ENCODE measurements at regions not wholly inside any gene's neighbourhood (a gene's known extent, or its start where the extent isn't known, plus 50 kb on each side); places are given as distances from the start of the nearest gene placed in this dataset.

GRCh38 chr12:75759196-75759595 lies 247.8 kb upstream of the KRR1 start:
- FAIRE-seq (no peak), DNase-seq (no peak)
- Histone ChIP-seq H3K9me3 (ENCODE audit: control insufficient read depth in 2 of 3, insufficient read depth in 1 of 3, low read length in 3 of 3) (no peaks in the 10 kb centered on the region), H3K36me3 (ENCODE audit: control insufficient read depth in 2 of 3, insufficient read depth in 3 of 3, low read length in 3 of 3) (no peaks in the 10 kb centered on the region), H3K4me1 (ENCODE audit: control insufficient read depth in 2 of 3, insufficient read depth in 2 of 3, low read depth in 1 of 3, low read length in 3 of 3) (no peaks in the 10 kb centered on the region), H3K9ac (ENCODE audit: low read length in 3 of 3) (no peak overlapping the region), H3K27me3 (ENCODE audit: control insufficient read depth, insufficient read depth, low read length) (no peaks in the 10 kb centered on the region), H3K27ac (ENCODE audit: low read depth in 2 of 2, low read length in 2 of 2) (no peak overlapping the region), H3K4me3 (ENCODE audit: low read length in 3 of 3) (no peak overlapping the region)
- no peak for TF ChIP-seq CTCF (IDR thresholded peaks at IDR 0.05; ENCODE audit: borderline replicate concordance, extremely low read depth, insufficient read depth)
- intact Hi-C loops (cut with DNase I) = no loop called here

GRCh38 chr12:75756771-75757170 lies 245.4 kb upstream of the KRR1 start:
- intact Hi-C loops (cut with DNase I) = no loop called here

GRCh38 chr12:75756111-75756510 lies 244.7 kb upstream of the KRR1 start:
- Histone ChIP-seq H3K9ac (ENCODE audit: low read length in 3 of 3) (no peak overlapping the region), H3K4me3 (ENCODE audit: low read length in 3 of 3) (no peak overlapping the region), H3K27me3 (ENCODE audit: control insufficient read depth, insufficient read depth, low read length) (no peaks in the 10 kb centered on the region), H3K4me1 (ENCODE audit: control insufficient read depth in 2 of 3, insufficient read depth in 2 of 3, low read depth in 1 of 3, low read length in 3 of 3) (no peaks in the 10 kb centered on the region), H3K9me3 (ENCODE audit: control insufficient read depth in 2 of 3, insufficient read depth in 1 of 3, low read length in 3 of 3) (no peaks in the 10 kb centered on the region), H3K36me3 (ENCODE audit: control insufficient read depth in 2 of 3, insufficient read depth in 3 of 3, low read length in 3 of 3) (no peaks in the 10 kb centered on the region), H3K27ac (ENCODE audit: low read depth in 2 of 2, low read length in 2 of 2) (no peak overlapping the region)
- intact Hi-C loops (cut with DNase I) = no loop called here
- FAIRE-seq (no peak), DNase-seq (no peak)
- TF ChIP-seq CTCF (IDR thresholded peaks at IDR 0.05; ENCODE audit: borderline replicate concordance, extremely low read depth, insufficient read depth) = no peak

More at GRCh38 chr12:75756771-75757170, 245.4 kb upstream of the KRR1 start:
- no peaks in the 10 kb centered on the region for H3K36me3 ChIP-seq (ENCODE audit: control insufficient read depth in 2 of 3, insufficient read depth in 3 of 3, low read length in 3 of 3)
- no peaks in the 10 kb centered on the region for H3K9me3 ChIP-seq (ENCODE audit: control insufficient read depth in 2 of 3, insufficient read depth in 1 of 3, low read length in 3 of 3)
- no peaks in the 10 kb centered on the region for H3K4me1 ChIP-seq (ENCODE audit: control insufficient read depth in 2 of 3, insufficient read depth in 2 of 3, low read depth in 1 of 3, low read length in 3 of 3)
- H3K27me3 ChIP-seq (ENCODE audit: control insufficient read depth, insufficient read depth, low read length) = no peaks in the 10 kb centered on the region
- H3K4me3 ChIP-seq (ENCODE audit: low read length in 3 of 3) = no peak overlapping the region
- no peak overlapping the region for H3K9ac ChIP-seq (ENCODE audit: low read length in 3 of 3)
- FAIRE-seq (no peak), DNase-seq (peak in 1 of 5 donors; percentile 20)
- TF ChIP-seq CTCF (IDR thresholded peaks at IDR 0.05; ENCODE audit: borderline replicate concordance, extremely low read depth, insufficient read depth) = no peak
- no peak overlapping the region for H3K27ac ChIP-seq (ENCODE audit: low read depth in 2 of 2, low read length in 2 of 2)

GRCh38 chr12:75754698-75755097 lies 243.3 kb upstream of the KRR1 start:
- DNase-seq (no peak), FAIRE-seq (no peak)
- intact Hi-C loops (cut with DNase I) = no loop called here
- Histone ChIP-seq H3K9me3 (ENCODE audit: control insufficient read depth in 2 of 3, insufficient read depth in 1 of 3, low read length in 3 of 3) (no peaks in the 10 kb centered on the region), H3K4me1 (ENCODE audit: control insufficient read depth in 2 of 3, insufficient read depth in 2 of 3, low read depth in 1 of 3, low read length in 3 of 3) (no peaks in the 10 kb centered on the region), H3K36me3 (ENCODE audit: control insufficient read depth in 2 of 3, insufficient read depth in 3 of 3, low read length in 3 of 3) (no peaks in the 10 kb centered on the region), H3K27me3 (ENCODE audit: control insufficient read depth, insufficient read depth, low read length) (no peaks in the 10 kb centered on the region), H3K9ac (ENCODE audit: low read length in 3 of 3) (no peak overlapping the region), H3K4me3 (ENCODE audit: low read length in 3 of 3) (no peak overlapping the region), H3K27ac (ENCODE audit: low read depth in 2 of 2, low read length in 2 of 2) (no peak overlapping the region)
- TF ChIP-seq CTCF (IDR thresholded peaks at IDR 0.05; ENCODE audit: borderline replicate concordance, extremely low read depth, insufficient read depth) = no peak

All from kidney (tissue), 13 donors.